HG02885 (cell line): ENCODE measurements at regions not wholly inside any gene's neighbourhood (a gene's known extent, or its start where the extent isn't known, plus 50 kb on each side); places are given as distances from the start of the nearest gene placed in this dataset.
A peak's percentile ranks its signal among the peaks of the same experiment; 100 is the strongest.

Source experiments
- ATAC-seq: cut with Tn5 transposase; IDR thresholded peaks from one replicate; pipeline ENCODE4 v1.9.1; 2021; ENCODE audit warnings: mild to moderate bottlenecking; ENCODE audit not compliant: unreplicated experiment, poor library complexity

DNA sequence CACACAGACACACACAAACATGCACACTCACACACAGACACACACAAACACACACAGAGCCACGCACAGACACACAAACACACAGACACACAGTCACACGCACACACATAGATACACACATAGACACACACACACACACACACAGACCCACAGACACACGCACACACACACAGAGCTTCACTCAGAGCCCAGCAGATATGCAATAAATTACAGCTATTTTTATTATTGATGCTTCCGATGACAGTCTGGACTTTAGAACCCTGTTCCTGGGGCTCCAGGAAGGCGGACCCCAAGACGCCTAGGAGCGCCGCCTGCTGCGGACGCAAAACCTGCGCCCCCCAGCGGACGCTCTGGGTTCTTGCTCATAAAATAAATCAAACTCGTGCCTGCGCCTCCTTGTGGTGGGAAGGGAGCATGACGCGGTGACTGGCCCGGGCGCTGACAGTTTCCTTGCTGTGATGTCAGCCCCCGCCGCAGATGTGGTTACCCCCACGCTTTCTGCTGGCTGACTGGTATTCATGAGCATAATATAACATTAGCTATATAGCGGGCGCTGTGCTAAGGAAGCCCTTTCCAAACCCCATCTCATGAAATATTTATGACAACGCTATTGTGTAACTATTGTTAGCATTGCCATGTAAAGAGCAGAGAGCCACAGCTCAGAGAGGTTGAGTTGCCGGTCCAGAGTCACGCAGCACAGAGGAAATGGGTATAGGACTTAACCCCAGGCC is 64.4 kb upstream of the TM9SF2 start:
- peak; percentile 47 for ATAC-seq

DNA sequence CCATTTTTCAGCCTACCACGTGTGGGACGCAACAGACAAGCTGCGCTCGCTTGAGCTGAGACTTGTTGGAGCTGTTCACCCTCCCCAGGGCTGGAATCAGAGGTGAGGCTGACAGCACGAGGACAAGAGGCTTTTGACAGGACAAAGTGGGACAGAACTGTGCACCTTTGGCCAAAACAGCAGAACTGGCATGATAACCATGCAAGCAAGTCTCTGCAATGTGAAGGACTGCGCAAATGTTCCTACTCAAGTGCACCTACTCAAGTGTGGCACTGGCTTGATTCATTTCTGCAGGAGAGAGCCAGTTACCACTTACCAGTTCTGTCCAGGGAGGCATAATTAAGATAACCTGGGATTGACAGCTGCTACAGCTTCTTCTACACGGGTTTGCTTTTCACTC is 62.2 kb upstream of the TM9SF2 start:
- no peak for ATAC-seq

DNA sequence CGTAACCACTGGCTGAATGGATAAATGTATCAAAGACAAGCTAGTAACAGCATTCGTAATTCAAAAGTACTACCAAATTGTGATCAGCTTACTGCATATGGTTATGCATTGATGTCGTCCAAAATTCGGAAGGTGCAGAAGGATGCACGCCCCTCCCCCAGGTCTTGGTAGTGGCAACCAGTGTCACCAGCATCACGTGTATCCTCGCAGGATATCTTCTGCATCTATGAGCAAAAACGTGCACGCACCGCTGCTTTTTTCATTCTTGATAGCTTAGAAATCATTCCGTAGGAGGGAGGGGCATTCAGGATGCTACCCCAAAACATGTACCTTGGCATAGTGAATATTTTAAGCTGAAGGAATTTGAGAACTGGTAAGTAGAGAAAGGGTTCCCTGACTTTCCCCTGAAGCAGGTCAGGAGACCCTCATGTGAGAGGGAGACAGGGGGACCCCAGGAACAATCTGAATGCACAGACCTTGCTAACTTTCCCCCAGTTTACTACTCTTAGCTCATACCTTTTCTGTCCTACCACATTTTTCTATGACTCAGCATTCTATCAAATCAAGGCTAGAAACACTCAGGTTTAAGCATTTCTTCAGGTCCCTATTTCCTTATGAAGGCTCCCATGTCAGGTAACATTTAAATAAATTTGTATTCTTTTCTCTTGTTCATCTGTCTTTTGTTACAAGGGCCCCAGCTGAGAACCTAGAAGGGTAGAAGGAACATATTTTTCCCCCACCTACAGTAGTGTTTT is 61.2 kb upstream of the TM9SF2 start:
- ATAC-seq: no peak

DNA sequence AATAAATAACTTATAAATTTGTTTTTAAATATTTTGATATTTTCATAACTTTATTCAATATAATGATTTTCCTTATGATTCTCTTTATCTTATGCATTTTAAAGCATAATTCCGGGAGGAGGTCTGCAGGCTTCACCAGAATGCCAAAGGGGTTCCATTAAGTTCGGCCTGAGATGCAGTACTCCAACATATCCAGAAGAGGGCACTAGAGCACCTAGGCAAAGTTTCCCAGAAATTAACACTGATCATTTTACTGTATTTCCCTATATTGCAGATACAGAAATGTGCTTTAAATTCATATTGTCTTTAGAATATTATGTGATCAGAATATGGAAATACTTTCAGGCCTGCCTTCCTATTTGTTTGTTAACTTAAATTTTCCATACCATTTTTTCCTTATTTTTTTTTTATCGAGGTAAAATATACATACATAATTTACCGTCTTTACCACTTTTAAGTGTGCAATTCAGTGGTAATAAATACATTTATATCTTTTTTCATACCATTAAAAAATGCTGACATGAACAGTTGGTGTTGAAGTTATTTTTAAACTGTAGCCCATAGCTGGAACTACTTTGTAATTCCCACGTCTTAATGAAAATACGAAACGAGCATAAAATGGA is 58.9 kb upstream of the TM9SF2 start:
- ATAC-seq: no peak

DNA sequence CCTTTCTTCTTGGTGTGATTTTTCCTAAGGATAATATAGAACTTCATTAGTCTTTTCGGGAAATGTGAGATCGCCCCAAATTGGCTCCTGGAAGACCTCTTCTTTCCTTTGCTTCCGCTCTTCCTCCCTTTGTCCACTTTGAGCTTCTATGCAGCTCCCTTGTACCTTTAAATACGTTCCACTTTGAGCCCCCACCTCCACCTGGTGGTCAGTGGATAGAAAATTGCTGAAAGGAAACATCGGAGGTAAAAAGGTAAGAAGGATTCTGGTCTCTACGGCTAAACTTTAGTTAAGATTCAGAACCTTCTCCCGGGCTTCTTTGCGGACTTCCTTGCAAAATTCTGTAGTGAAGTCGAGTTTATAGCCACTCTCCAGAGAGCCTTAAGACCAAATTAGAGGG is 55.0 kb upstream of the TM9SF2 start:
- ATAC-seq: no peak

DNA sequence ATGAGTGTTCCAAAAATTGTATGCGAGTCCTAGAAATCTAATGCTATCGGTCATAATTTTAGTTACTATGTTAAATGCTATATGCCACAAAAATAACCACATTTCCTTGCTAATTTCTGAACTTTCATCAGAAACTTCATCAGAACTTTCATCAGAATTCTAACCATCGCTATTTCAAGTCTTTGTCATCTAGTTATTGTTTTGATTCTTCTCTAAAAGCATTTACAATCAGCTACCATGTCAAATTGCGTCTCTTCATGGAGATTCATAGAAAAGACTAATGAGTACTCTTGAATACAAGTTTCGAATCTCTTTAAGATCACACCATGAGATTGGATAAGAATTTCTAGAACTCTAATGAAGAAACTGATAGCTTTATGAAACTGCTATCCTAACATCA is 52.7 kb upstream of the TM9SF2 start:
- ATAC-seq: no peak

DNA sequence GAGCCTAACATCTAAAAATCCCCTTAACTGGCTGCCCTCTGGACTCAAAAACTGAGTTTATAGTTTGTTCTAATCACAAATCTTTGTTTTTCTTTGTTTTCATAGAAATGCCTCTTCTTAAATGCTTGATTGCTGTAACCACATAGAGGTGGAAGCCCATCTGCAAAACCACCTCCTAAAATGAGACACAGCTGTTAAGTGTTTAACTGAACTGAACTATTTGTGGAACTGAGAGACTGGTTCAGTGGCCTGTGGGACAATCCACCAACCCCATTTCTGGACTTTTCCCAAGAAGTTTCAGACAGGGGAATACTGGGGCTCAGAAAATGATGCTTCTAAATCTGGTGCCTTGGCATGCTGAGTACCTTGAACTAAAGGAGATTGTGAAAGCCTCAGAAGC is 50.9 kb upstream of the TM9SF2 start:
- ATAC-seq: no peak
